Left lung (tissue), 4 donors: ENCODE measurements at regions not wholly inside any gene's neighbourhood (a gene's known extent, or its start where the extent isn't known, plus 50 kb on each side); places are given as distances from the start of the nearest gene placed in this dataset.

Source experiments
- ATAC-seq: fragments of 200-7000 bp; cut with Tn5 transposase; one replicate; pipeline ENCODE4 v1.9.1; 2020; ENCODE audit warnings: moderate library complexity
- DNase-seq, 4 donors: peaks; one replicate each; pipeline ENCODE4 v3.0.0-alpha.2; 2013 to 2020
- H3K27ac ChIP-seq, 2 donors: fragments of 200-600 bp; sonication (generic) in 1 of 2; one replicate each; pipeline versions ENCODE4 v1.5.0 to v1.8.0; 2020 to 2021
- H3K27me3 ChIP-seq, 2 donors: fragments of 200-600 bp; sonication (generic) in 1 of 2; one replicate each; pipeline versions ENCODE4 v1.5.0 to v1.8.0; 2020 to 2021
- H3K36me3 ChIP-seq, 2 donors: fragments of 200-600 bp; sonication (generic) in 1 of 2; one replicate each; pipeline versions ENCODE4 v1.5.0 to v1.8.0; 2020 to 2021
- H3K4me1 ChIP-seq, 2 donors: fragments of 200-600 bp; one replicate each; pipeline ENCODE4 v1.8.0; 2021
- H3K4me3 ChIP-seq, 2 donors: fragments of 200-600 bp; sonication (generic) in 1 of 2; one replicate each; pipeline versions ENCODE4 v1.5.0 to v1.8.0; 2020 to 2021; ENCODE audit warnings: mild to moderate bottlenecking in 1 of 2
- H3K9me3 ChIP-seq, 2 donors: fragments of 200-600 bp; sonication (generic) in 1 of 2; one replicate each; pipeline versions ENCODE4 v1.5.0 to v1.8.0; 2020 to 2021
- CTCF ChIP-seq, 2 donors: fragments of 200-600 bp; sonication (generic) in 1 of 2; IDR thresholded peaks; one replicate each; pipeline versions ENCODE4 v1.5.0 to v1.8.0; 2021; ENCODE audit warnings: antibody characterized with exemption in 2 of 2
- intact Hi-C, 2 donors: fragments of 100-400 bp; cut with DNase I; formaldehyde crosslinking; loops; one replicate each; pipeline versions ENCODE4 v1.11.2 to v1.14.2; 2022
- donor health status: DM: no; HTN: yes; CAD: no.
- donor health status: DM: no; HTN: no; CAD: no.

GRCh38 chr5:116378007-116378776 lies 196.4 kb downstream of the SEMA6A start:
- Histone ChIP-seq H3K4me1 (no peaks in the 10 kb centered on the region), H3K36me3 (no peaks in the 10 kb centered on the region), H3K9me3 (no peaks in the 10 kb centered on the region), H3K4me3 (no peak overlapping the region), H3K27me3 (no peaks in the 10 kb centered on the region), H3K27ac (no peak overlapping the region)
- no peak for TF ChIP-seq CTCF (IDR thresholded peaks at IDR 0.05)
- ATAC-seq: no peak
- intact Hi-C loops: no loop called here
- no peak for DNase-seq

- H3K4me3 ChIP-seq: no peak overlapping the region
- no peak overlapping the region for H3K27ac ChIP-seq
- H3K9me3 ChIP-seq: no peaks in the 10 kb centered on the region
- DNase-seq (no peak), ATAC-seq (no peak)
- H3K27me3 ChIP-seq: no peaks in the 10 kb centered on the region
- H3K4me1 ChIP-seq: peaks cover 0 to 6% of the 10 kb centered on the region in 2 donors
- no peak for TF ChIP-seq CTCF (IDR thresholded peaks at IDR 0.05)
- intact Hi-C loops: no loop called here
- no peaks in the 10 kb centered on the region for H3K36me3 ChIP-seq
These were observed 197.2 kb downstream of the SEMA6A start for GRCh38 chr5:116377276-116378006.

- no peaks in the 10 kb centered on the region for H3K9me3 ChIP-seq
- no peak for DNase-seq
- no peaks in the 10 kb centered on the region for H3K36me3 ChIP-seq
- intact Hi-C loops: no loop called here
- H3K27ac ChIP-seq: peak overlapping the region in 1 of 2 donors; percentile 11
- H3K4me1 ChIP-seq: peaks cover 0 to 17% of the 10 kb centered on the region in 2 donors
- no peak for ATAC-seq
- H3K27me3 ChIP-seq: no peaks in the 10 kb centered on the region
- H3K4me3 ChIP-seq: no peak overlapping the region
- no peak for TF ChIP-seq CTCF (IDR thresholded peaks at IDR 0.05)
These were observed 198.7 kb downstream of the SEMA6A start for GRCh38 chr5:116375926-116376325.

- intact Hi-C loops: no loop called here
- H3K27me3 ChIP-seq: no peaks in the 10 kb centered on the region
- TF ChIP-seq CTCF (IDR thresholded peaks at IDR 0.05): no peak
- H3K27ac ChIP-seq: no peak overlapping the region
- peaks cover 0 to 20% of the 10 kb centered on the region in 2 donors for H3K4me1 ChIP-seq
- H3K4me3 ChIP-seq: no peak overlapping the region
- no peak for ATAC-seq
- no peaks in the 10 kb centered on the region for H3K36me3 ChIP-seq
- DNase-seq: no peak
- no peaks in the 10 kb centered on the region for H3K9me3 ChIP-seq
These were observed 200.2 kb downstream of the SEMA6A start for GRCh38 chr5:116374434-116374852.

- Histone ChIP-seq H3K4me3 (no peak overlapping the region), H3K27me3 (no peaks in the 10 kb centered on the region), H3K4me1 (peaks cover 0 to 20% of the 10 kb centered on the region in 2 donors), H3K27ac (peak overlapping the region in 1 of 2 donors; percentile 49), H3K36me3 (no peaks in the 10 kb centered on the region), H3K9me3 (no peaks in the 10 kb centered on the region)
- intact Hi-C loops: no loop called here
- ATAC-seq: no peak
- DNase-seq: no peak
- TF ChIP-seq CTCF (IDR thresholded peaks at IDR 0.05): no peak
These were observed 201.6 kb downstream of the SEMA6A start for GRCh38 chr5:116372931-116373597.
